SHP77 treated with DMSO at 0.1 percent for 48 hours (cell line): ENCODE measurements at regions not wholly inside any gene's neighbourhood (a gene's known extent, or its start where the extent isn't known, plus 50 kb on each side); places are given as distances from the start of the nearest gene placed in this dataset.

Source experiments
- DNase-seq: peaks from one replicate; lab custom pipeline; 2025; lab: John Stamatoyannopoulos, UW

DNA sequence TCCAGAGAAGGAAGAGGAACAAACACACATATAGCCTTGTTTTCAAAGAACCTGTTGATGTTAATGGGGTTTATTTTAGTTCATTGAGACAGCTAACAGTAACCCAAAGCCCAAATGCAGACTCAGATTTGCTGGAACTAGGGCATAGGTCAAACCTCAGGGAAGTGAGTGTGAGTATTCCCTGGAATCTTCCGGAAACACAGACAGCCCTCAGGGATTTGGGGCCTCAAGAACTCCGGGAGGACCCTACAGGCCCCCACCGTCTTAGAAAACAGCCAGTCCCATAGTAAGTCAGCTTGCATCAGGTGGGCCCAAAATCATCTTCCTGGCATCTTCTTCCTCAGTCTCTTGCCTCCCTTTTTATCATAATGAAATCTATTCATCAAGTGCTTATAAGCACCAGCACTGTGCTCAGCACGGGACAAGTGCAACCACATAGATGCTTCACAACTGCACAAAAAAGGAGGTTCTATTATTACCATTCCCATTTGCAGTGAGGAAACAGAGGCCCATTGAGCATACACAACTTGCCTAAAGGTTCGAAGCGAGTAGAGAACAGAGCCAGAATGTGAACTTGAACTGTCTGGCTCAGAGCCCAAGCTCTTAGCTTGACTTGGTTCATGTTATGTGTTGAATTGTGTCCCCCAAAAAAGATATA is 50.2 kb upstream of the BCL11A start:
- no peak for DNase-seq

DNA sequence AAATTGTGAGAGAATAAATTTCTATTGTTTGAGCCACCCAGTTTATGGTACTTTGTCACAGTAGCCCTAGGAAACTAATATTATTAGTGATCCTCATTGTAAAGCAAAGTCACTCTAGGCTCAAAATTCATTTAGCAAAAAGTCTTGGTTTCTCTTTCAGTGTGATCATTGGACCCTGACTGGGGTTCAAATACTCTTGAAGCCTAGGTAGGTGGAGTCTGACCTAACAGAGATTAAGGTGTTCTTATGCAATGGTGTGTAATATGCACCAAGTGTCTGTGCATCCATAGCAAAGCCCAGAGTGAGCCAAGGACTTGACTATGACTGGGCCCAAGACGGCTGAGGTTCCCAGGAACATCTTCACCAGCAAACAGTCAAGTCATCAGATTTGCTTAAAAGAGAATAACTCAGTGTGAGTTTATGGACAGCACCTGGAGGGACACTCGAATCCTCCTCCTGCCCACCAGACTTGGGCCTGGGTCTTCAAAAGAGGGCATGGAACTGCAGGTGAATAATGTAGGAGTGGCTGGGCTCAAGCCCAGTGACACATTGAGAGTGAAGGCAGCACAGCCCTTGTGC is 51.1 kb upstream of the BCL11A start:
- no peak for DNase-seq

- DNase-seq: no peak
These were observed 52.4 kb upstream of the BCL11A start for GRCh38 chr2:60605866-60606265.

GRCh38 chr2:60608679-60609078 is 55.2 kb upstream of the BCL11A start:
- no peak for DNase-seq

DNA sequence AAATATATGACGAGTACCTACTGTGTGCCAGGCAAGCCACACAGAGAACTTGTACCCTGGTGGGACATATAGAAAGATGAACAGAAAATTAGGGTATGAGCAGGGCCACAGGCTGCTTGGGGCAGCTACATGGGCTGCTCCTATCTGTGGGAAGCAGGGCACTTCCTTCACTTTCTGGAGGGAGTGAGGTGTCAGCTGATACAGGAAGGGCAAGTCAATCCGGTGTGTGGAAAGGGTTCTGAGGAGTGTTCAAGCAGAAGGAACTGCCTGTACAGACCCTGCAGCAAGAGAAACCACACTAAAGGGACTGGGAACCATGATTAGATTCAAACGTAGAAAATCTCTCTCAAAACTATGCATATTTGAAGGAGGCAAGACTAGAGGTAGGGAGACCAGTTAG is 58.6 kb upstream of the BCL11A start:
- no peak for DNase-seq

- DNase-seq: no peak
These were observed 60.9 kb upstream of the BCL11A start for GRCh38 chr2:60614319-60614718.

GRCh38 chr2:60621688-60622429 is 68.4 kb upstream of the BCL11A start:
- no peak for DNase-seq

- DNase-seq: no peak
These were observed 69.6 kb upstream of the BCL11A start for GRCh38 chr2:60623040-60623439.

DNA sequence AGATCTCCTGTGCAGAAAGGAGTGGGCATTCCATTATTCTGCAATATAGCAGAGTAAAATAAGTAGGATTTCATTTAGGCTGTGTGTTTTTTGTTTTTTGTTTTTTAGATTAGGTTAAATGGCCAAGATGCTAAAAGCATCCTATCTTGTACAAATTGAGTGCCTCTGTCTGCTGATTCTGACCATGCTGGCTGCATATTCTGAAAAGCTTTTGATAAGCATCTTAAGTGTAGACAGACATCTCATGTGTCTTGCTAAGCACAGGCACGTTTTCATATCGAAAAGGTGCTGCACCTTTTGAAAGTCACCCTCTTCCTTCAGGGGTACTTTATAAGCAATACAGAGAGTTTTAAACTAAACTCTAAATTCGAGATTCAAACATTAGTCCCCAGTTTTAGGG is 74.0 kb upstream of the BCL11A start:
- no peak for DNase-seq

- DNase-seq: no peak
These were observed 74.6 kb upstream of the BCL11A start for GRCh38 chr2:60628026-60628425.

GRCh38 chr2:60628615-60629304 is 75.3 kb upstream of the BCL11A start:
- DNase-seq: no peak

- no peak for DNase-seq
These were observed 75.8 kb upstream of the BCL11A start for GRCh38 chr2:60629305-60629662.

DNA sequence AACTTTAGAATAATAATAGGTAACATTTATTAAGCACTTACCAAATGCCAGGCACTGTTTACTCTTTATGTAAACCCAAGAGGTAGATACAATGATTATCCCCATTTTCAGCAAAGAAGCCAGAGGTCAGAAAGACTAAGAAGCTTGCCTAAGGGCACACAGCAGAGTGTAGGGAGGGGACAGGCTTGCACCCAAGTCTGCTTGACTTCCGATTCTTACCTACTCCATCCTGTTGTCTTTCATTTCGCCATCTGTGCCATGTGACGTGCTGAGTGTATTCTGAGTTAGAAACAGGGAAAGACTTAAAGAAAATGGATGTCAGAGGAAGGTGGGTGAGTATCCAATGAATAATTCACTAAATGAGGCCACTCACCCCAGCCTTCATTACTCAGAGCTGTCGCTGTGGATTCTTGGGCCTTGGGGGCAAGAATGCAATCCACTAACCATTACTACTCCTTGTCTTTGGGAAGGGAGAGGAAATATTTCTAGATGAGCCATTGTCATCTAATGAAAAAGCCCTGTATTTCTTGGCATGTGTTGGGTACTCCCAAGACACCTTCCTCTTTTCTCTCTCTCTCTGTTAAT is 76.4 kb upstream of the BCL11A start:
- DNase-seq: no peak

- no peak for DNase-seq
These were observed 80.2 kb upstream of the BCL11A start for GRCh38 chr2:60633615-60634014.

DNA sequence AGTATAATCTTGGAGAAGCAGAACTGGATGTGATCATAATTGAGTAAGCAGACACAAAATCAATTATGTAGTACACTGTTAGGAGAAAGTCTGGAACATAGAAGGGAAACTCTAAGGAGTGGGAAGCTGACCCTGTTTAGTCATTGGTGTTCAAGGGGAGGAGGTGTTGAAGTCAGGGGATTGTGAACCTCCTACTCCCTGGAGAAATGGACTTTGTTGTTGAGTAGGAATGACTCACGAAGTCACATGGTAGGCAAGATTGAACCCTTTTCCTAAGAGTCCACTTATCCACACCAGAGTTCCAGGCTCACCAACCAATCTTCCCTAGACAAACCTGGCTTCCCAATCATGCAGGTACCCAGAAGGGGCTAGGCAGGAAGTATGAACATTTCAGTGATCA is 81.0 kb upstream of the BCL11A start:
- no peak for DNase-seq

DNA sequence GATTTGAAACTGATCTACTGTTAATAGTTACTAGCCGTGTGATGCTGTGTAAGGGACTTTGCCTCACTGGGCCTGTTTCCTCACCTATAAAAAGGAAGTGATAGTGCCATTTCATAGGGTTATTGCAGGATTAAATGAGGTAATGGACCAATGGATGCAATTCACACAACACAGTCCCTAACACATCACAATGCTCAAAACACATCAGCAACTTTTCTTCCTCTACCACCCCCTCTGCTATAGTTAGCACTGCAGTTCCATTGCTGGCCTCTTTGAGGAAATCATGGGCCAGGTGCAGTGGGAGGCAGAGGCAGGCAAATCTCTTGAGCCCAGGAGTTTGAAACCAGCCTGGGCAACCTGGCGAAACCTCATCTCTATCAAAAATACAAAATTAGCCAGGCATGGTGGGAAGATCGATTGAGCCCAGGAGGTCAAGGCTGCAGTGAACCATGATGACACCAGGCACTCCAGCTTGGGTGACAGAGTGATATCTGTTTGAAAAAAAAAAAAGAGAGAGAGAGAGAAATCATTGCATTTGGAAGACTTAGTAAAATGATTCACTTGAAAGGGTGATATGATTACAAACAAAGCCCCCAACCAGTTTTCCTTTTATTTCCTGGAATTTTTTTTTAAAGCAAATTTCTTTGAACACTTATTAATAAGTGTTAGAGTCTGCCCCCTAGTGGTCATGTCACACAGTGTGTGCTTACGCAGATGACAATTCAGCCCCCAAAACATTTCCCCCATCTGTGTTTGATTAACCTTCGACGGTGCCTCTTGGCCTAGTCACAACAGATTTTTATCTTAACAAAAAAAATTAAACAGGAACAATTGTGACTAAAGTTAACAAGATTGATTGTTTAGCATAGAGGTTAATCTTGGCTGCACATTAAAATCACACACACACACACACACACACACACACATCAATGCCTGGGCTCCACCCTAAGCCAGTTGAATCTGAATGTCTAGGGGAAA is 88.6 kb upstream of the BCL11A start:
- peak; percentile 23 for DNase-seq

GRCh38 chr2:60643747-60644146 is 90.3 kb upstream of the BCL11A start:
- DNase-seq: no peak

GRCh38 chr2:60644951-60645350 is 91.5 kb upstream of the BCL11A start:
- DNase-seq: no peak

DNA sequence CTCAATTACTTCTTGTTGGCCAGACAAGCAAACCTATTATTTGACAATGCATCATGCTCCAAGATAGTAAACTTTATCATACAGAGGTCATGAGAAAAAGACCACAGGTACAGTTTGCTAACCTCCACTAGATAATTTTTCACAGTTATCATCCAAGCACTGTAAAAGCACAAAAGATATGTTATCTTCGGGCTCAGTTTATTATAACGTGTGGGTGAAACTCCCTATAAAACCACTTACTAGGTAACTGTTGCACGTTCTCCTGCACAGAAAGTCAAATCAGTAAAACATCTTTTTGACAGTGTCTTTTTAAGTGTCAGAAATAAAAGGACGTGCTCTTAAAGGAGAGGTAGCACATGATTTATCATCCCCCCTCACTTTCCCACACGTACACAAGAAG is 94.7 kb upstream of the BCL11A start:
- no peak for DNase-seq

DNA sequence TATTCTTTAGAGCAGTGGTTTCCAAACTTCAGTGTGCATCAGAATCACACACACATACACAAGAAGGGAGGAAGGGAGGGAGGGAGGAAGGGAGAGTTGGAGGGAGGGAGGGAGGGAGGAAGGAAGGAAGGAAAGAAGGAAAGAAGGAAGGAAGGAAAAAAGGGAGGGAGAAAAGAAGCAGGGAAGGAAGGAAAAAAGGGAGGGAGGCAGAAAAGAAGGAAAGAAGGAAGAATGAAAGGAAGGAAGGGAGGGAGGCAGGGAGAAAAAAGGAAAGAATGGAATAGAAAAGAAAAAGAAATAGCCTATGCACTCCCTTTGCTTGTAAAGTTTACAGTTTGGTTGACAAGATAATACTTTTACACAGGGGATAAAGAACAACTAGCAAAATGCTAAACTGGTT is 96.3 kb upstream of the BCL11A start:
- DNase-seq: no peak

DNA sequence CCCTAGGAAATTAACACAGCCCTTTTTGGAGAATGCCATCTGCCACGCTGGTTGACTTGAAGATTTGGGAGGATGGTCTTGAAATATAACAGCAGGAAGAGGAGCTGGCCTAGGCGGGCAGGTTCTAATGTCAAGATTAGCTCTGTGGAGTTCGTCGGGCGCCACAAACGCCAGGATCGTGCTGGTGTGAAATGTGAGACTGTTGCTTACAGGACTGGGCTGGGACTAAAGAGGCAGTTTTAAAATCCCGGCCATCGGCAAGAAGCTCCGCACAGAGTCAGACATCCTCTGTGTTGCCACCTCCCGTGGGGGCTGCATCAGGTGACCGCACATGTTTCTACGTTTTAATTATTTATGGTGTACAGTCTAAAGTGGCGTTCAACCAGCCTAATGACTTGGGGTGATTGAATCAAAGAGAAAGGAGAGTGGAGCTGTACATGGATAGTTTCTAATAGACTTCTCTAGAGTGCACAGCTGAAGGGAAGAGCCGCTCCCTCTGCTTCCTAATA is 99.4 kb upstream of the BCL11A start:
- no peak for DNase-seq
